Ovary (tissue), 3 donors: ENCODE measurements at regions not wholly inside any gene's neighbourhood (a gene's known extent, or its start where the extent isn't known, plus 50 kb on each side); places are given as distances from the start of the nearest gene placed in this dataset.

Source experiments
- EP300 ChIP-seq: sonication (generic); formaldehyde crosslinking; IDR thresholded peaks from one replicate; pipeline ENCODE4 v1.6.1; 2017; ENCODE audit warnings: antibody characterized with exemption
- POLR2A ChIP-seq: fragments of 450-650 bp; IDR thresholded peaks from one replicate; pipeline ENCODE4 v1.6.1; 2017; ENCODE audit warnings: antibody characterized with exemption, mild to moderate bottlenecking, moderate library complexity
- TF ChIP-seq, protein P1 (sequence below), 3 donors: fragments of 450-650 bp in 2 of 3; fragments of 200-600 bp in 1 of 3; IDR thresholded peaks; one replicate each; pipeline versions ENCODE4 v1.5.1 to v1.8.0; 2016 to 2022; ENCODE audit warnings: antibody characterized with exemption in 3 of 3, mild to moderate bottlenecking in 1 of 3
- donor health status: DM: no; HTN: no; CAD: no.

DNA sequence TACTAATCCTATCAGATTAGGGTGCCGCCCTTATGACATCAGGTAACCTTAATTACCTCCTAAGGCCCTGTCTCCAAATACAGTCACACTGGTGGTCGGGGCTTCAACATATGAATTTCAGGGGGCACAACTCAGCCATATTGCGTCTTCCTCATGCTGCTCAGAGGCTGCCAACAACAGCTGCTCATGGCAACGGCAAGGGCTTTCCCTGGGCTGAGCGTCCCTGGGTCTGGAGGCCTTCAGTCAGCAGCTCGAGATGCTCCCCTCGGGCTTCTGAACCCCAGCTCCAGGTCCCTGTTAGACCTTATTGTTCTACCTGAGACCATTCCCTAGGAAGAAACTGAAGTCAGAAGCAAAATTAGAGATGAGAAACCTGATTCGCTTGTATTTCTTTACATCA lies 157.2 kb downstream of the TMEM132E start:
- TF ChIP-seq, protein P1, sequence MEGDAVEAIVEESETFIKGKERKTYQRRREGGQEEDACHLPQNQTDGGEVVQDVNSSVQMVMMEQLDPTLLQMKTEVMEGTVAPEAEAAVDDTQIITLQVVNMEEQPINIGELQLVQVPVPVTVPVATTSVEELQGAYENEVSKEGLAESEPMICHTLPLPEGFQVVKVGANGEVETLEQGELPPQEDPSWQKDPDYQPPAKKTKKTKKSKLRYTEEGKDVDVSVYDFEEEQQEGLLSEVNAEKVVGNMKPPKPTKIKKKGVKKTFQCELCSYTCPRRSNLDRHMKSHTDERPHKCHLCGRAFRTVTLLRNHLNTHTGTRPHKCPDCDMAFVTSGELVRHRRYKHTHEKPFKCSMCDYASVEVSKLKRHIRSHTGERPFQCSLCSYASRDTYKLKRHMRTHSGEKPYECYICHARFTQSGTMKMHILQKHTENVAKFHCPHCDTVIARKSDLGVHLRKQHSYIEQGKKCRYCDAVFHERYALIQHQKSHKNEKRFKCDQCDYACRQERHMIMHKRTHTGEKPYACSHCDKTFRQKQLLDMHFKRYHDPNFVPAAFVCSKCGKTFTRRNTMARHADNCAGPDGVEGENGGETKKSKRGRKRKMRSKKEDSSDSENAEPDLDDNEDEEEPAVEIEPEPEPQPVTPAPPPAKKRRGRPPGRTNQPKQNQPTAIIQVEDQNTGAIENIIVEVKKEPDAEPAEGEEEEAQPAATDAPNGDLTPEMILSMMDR (IDR thresholded peaks at IDR 0.05), result no peak
- TF ChIP-seq POLR2A (no peak), EP300 (no peak)
